ENCODE measurements at regions not wholly inside any gene's neighbourhood (a gene's known extent, or its start where the extent isn't known, plus 50 kb on each side); places are given as distances from the start of the nearest gene placed in this dataset.

DNA sequence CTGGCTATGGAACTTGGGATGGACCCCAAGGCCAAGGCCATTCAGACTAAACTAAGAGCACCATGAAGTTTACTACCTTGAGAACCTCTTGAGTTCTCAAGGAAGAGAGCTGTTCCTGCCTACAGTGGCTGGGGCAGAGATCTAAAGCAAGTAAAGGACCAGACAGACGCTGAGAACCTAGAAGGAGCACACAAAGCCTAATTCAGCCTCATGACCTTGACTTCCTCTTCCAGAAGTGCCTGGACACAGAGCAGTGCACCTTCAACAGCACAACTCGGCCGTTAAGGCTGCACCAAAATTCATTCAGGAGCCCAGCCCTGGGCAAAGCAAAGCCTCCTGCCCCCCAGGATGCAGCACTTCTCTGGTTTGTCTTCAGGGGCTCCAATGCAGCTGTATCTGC is 82.9 kb upstream of the AKIP1 start:
- no TSS peak for BruUV-seq (replicated peaks)
- Histone ChIP-seq H3K4me3 (ENCODE audit: low read depth, low read length, poor library complexity, severe bottlenecking) (no peak overlapping the region), H4K20me1 (ENCODE audit: insufficient read depth, low read length) (no peaks in the 10 kb centered on the region), H3K9me3 (ENCODE audit: low read length) (no peaks in the 10 kb centered on the region), H3K9me2 (ENCODE audit: insufficient read depth, low read length) (no peaks in the 10 kb centered on the region), H2AFZ (ENCODE audit: low read length) (no peak overlapping the region), H3K79me2 (ENCODE audit: insufficient read depth, low read depth, low read length) (no peaks in the 10 kb centered on the region), H3K36me3 (ENCODE audit: insufficient read depth, low read length) (no peaks in the 10 kb centered on the region), H3K4me2 (ENCODE audit: low read length) (no peak overlapping the region), H3K27ac (ENCODE audit: low read depth, low read length, poor library complexity, severe bottlenecking) (no peak overlapping the region), H3K4me1 (ENCODE audit: insufficient read depth, low read length, poor library complexity, severe bottlenecking) (peaks cover 6% of the 10 kb centered on the region)
- intact Hi-C loops (cut with micrococcal nuclease; ENCODE audit: unreplicated experiment), result no loop called here
- TF ChIP-seq EZH2phosphoT487 (IDR thresholded peaks at IDR 0.05; ENCODE audit: borderline replicate concordance, low read depth, low read length) (no peak), CTCF (conservative IDR thresholded peaks at IDR 0.05; ENCODE audit: low read length) (no peak)
- CTCF ChIA-PET (ENCODE audit: unreplicated experiment), result no interaction called here
- POLR2A ChIA-PET, result interaction anchor here (0.6 kb wide), 1 partner anchor 1824 kb away, joined by 3 read pairs; no protein-coding TSS in a partner anchor
- no peak for DNase-seq (ENCODE audit: low spot score)

DNA sequence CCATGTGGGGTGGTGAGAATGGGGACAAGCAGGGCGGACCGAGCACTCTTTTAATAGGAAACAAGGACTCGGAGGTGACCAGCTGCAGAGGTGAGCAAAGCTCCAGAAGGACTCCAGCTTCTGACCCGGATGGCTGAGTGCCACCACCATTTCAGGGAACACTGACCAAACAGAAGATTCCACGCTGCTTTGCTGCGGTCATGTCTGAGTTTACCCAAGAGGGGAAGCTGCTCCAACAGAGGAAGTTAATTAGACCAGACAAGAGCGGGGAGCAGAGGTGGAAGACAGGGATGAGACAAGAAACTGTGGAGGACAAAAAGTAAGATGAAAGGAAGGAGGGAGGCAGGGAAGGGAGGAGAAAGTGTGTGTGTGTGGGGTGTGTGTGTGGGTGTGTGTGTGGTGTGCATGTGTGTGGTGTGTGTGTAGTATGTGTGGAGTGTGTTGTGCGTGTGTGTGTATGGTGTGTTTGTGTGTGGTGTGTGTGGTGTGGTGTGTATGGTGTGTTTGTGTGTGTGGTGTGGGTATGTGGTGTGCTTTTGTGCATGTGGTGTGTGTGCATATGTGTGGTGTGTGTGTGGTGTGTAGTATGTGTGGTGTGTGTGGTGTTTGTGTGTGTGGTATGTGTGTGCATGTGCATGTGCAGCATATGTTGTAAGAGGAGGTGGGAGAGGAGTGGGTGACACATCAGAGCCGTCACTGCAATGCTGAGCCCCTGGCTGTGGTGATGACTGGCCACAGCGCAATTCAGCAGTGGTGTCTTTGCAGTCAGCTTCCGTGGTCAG is 82.2 kb upstream of the AKIP1 start:
- no peaks in the 10 kb centered on the region for H3K9me2 ChIP-seq (ENCODE audit: insufficient read depth, low read length)
- no TSS peak for BruUV-seq (replicated peaks)
- H2AFZ ChIP-seq (ENCODE audit: low read length), result no peak overlapping the region
- H3K4me1 ChIP-seq (ENCODE audit: insufficient read depth, low read length, poor library complexity, severe bottlenecking), result peaks cover 10% of the 10 kb centered on the region
- H3K4me2 ChIP-seq (ENCODE audit: low read length), result no peak overlapping the region
- POLR2A ChIA-PET, result no interaction called here
- DNase-seq (ENCODE audit: low spot score), result no peak
- no peak overlapping the region for H3K27ac ChIP-seq (ENCODE audit: low read depth, low read length, poor library complexity, severe bottlenecking)
- no peaks in the 10 kb centered on the region for H4K20me1 ChIP-seq (ENCODE audit: insufficient read depth, low read length)
- no peaks in the 10 kb centered on the region for H3K79me2 ChIP-seq (ENCODE audit: insufficient read depth, low read depth, low read length)
- H3K4me3 ChIP-seq (ENCODE audit: low read depth, low read length, poor library complexity, severe bottlenecking), result no peak overlapping the region
- CTCF ChIA-PET (ENCODE audit: unreplicated experiment), result no interaction called here
- TF ChIP-seq EZH2phosphoT487 (IDR thresholded peaks at IDR 0.05; ENCODE audit: borderline replicate concordance, low read depth, low read length) (no peak), CTCF (conservative IDR thresholded peaks at IDR 0.05; ENCODE audit: low read length) (no peak)
- intact Hi-C loops (cut with micrococcal nuclease; ENCODE audit: unreplicated experiment), result no loop called here
- no peaks in the 10 kb centered on the region for H3K9me3 ChIP-seq (ENCODE audit: low read length)
- H3K36me3 ChIP-seq (ENCODE audit: insufficient read depth, low read length), result no peaks in the 10 kb centered on the region

- Histone ChIP-seq H2AFZ (ENCODE audit: low read length) (no peak overlapping the region), H3K27ac (ENCODE audit: low read depth, low read length, poor library complexity, severe bottlenecking) (no peak overlapping the region), H3K4me2 (ENCODE audit: low read length) (no peak overlapping the region), H3K36me3 (ENCODE audit: insufficient read depth, low read length) (no peaks in the 10 kb centered on the region), H3K4me3 (ENCODE audit: low read depth, low read length, poor library complexity, severe bottlenecking) (no peak overlapping the region), H3K9me3 (ENCODE audit: low read length) (no peaks in the 10 kb centered on the region), H3K79me2 (ENCODE audit: insufficient read depth, low read depth, low read length) (no peaks in the 10 kb centered on the region), H4K20me1 (ENCODE audit: insufficient read depth, low read length) (no peaks in the 10 kb centered on the region), H3K4me1 (ENCODE audit: insufficient read depth, low read length, poor library complexity, severe bottlenecking) (peaks cover 10% of the 10 kb centered on the region), H3K9me2 (ENCODE audit: insufficient read depth, low read length) (no peaks in the 10 kb centered on the region)
- TF ChIP-seq CTCF (conservative IDR thresholded peaks at IDR 0.05; ENCODE audit: low read length), result no peak
- no peak for TF ChIP-seq EZH2phosphoT487 (IDR thresholded peaks at IDR 0.05; ENCODE audit: borderline replicate concordance, low read depth, low read length)
- no peak for DNase-seq (ENCODE audit: low spot score)
- CTCF ChIA-PET (ENCODE audit: unreplicated experiment), result no interaction called here
- no TSS peak for BruUV-seq (replicated peaks)
- intact Hi-C loops (cut with micrococcal nuclease; ENCODE audit: unreplicated experiment), result no loop called here
- POLR2A ChIA-PET, result interaction anchor here (1.2 kb wide), 1 partner anchor 10 kb away, joined by 3 read pairs; no protein-coding TSS in a partner anchor
These were observed 81.4 kb upstream of the AKIP1 start for GRCh38 chr11:8829556-8829955.

Measured in OCI-LY7 (cell line).